ENCODE measurements at regions not wholly inside any gene's neighbourhood (a gene's known extent, or its start where the extent isn't known, plus 50 kb on each side); places are given as distances from the start of the nearest gene placed in this dataset.
A peak's percentile ranks its signal among the peaks of the same experiment; 100 is the strongest.

GRCh38 chr4:1518997-1519700 lies 112.9 kb upstream of the NKX1-1 start:
- no peaks in the 10 kb centered on the region for H3K4me1 ChIP-seq (ENCODE audit: control insufficient read depth, insufficient read depth, low read length)
- no peak overlapping the region for H3K9ac ChIP-seq (ENCODE audit: low read depth, low read length)
- H3K27me3 ChIP-seq (ENCODE audit: control insufficient read depth, insufficient read depth, low read length): peaks cover 23% of the 10 kb centered on the region
- no peaks in the 10 kb centered on the region for H3K9me3 ChIP-seq (ENCODE audit: control insufficient read depth, insufficient read depth, low read length)
- H3K27ac ChIP-seq (ENCODE audit: low read depth, low read length): no peak overlapping the region
- H3K4me3 ChIP-seq (ENCODE audit: low read depth, low read length): no peak overlapping the region
- H3K36me3 ChIP-seq (ENCODE audit: control insufficient read depth, insufficient read depth, low read length): no peaks in the 10 kb centered on the region

GRCh38 chr4:1517592-1518411 lies 111.6 kb upstream of the NKX1-1 start:
- Histone ChIP-seq H3K9me3 (ENCODE audit: control insufficient read depth, insufficient read depth, low read length) (no peaks in the 10 kb centered on the region), H3K27ac (ENCODE audit: low read depth, low read length) (no peak overlapping the region), H3K27me3 (ENCODE audit: control insufficient read depth, insufficient read depth, low read length) (peaks cover 25% of the 10 kb centered on the region), H3K9ac (ENCODE audit: low read depth, low read length) (no peak overlapping the region), H3K4me1 (ENCODE audit: control insufficient read depth, insufficient read depth, low read length) (no peaks in the 10 kb centered on the region), H3K4me3 (ENCODE audit: low read depth, low read length) (no peak overlapping the region), H3K36me3 (ENCODE audit: control insufficient read depth, insufficient read depth, low read length) (no peaks in the 10 kb centered on the region)

GRCh38 chr4:1516881-1517480 lies 110.7 kb upstream of the NKX1-1 start:
- Histone ChIP-seq H3K36me3 (ENCODE audit: control insufficient read depth, insufficient read depth, low read length) (no peaks in the 10 kb centered on the region), H3K27ac (ENCODE audit: low read depth, low read length) (no peak overlapping the region), H3K27me3 (ENCODE audit: control insufficient read depth, insufficient read depth, low read length) (peaks cover 17% of the 10 kb centered on the region), H3K4me3 (ENCODE audit: low read depth, low read length) (no peak overlapping the region), H3K4me1 (ENCODE audit: control insufficient read depth, insufficient read depth, low read length) (no peaks in the 10 kb centered on the region), H3K9ac (ENCODE audit: low read depth, low read length) (no peak overlapping the region), H3K9me3 (ENCODE audit: control insufficient read depth, insufficient read depth, low read length) (no peaks in the 10 kb centered on the region)

GRCh38 chr4:1516261-1516660 lies 110.0 kb upstream of the NKX1-1 start:
- H3K4me3 ChIP-seq (ENCODE audit: low read depth, low read length): no peak overlapping the region
- H3K27ac ChIP-seq (ENCODE audit: low read depth, low read length): no peak overlapping the region
- no peaks in the 10 kb centered on the region for H3K4me1 ChIP-seq (ENCODE audit: control insufficient read depth, insufficient read depth, low read length)
- no peak overlapping the region for H3K9ac ChIP-seq (ENCODE audit: low read depth, low read length)
- H3K36me3 ChIP-seq (ENCODE audit: control insufficient read depth, insufficient read depth, low read length): no peaks in the 10 kb centered on the region
- no peaks in the 10 kb centered on the region for H3K9me3 ChIP-seq (ENCODE audit: control insufficient read depth, insufficient read depth, low read length)
- peaks cover 10% of the 10 kb centered on the region for H3K27me3 ChIP-seq (ENCODE audit: control insufficient read depth, insufficient read depth, low read length)

DNA sequence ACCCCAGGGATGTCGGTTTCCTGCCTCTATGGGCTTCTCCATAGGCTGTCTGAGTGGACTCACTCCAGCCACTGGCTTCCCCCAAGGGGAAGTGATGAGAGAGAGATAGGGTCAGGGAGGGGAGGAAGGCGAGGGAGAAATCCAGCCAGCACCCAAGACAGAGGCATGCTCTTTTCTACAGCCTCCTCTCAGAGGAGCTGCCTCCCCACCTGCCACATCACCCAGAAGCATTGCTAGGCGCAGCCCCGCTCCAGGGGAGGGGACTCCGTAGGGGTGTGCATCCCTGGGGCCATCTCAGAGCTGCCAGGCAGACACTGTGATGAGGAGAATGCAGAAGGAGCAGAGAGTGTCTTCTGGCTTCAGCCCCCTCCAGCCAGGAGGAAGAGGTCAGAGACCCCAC lies 109.5 kb upstream of the NKX1-1 start:
- Histone ChIP-seq H3K4me3 (ENCODE audit: low read depth, low read length) (no peak overlapping the region), H3K9me3 (ENCODE audit: control insufficient read depth, insufficient read depth, low read length) (no peaks in the 10 kb centered on the region), H3K27ac (ENCODE audit: low read depth, low read length) (no peak overlapping the region), H3K4me1 (ENCODE audit: control insufficient read depth, insufficient read depth, low read length) (no peaks in the 10 kb centered on the region), H3K9ac (ENCODE audit: low read depth, low read length) (no peak overlapping the region), H3K36me3 (ENCODE audit: control insufficient read depth, insufficient read depth, low read length) (no peaks in the 10 kb centered on the region), H3K27me3 (ENCODE audit: control insufficient read depth, insufficient read depth, low read length) (peaks cover 8% of the 10 kb centered on the region)

DNA sequence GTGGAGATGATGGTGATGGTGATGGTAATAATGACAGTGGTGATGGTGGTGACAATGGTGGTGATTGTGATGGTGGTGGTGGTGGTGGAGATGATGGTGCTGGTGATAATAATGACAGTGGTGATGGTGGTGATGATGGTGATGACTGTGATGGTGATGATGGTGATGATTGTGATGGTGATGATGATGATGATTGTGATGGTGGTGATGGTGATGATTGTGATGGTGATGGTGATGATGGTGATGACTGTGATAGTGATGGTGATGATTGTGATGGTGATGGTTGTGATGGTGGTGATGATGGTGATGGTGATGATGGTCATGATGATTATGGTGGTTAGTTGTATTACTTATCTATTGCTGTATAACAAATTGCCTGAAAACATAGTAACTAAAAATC lies 108.9 kb upstream of the NKX1-1 start:
- Histone ChIP-seq H3K9ac (ENCODE audit: low read depth, low read length) (no peak overlapping the region), H3K4me3 (ENCODE audit: low read depth, low read length) (no peak overlapping the region), H3K4me1 (ENCODE audit: control insufficient read depth, insufficient read depth, low read length) (no peaks in the 10 kb centered on the region), H3K9me3 (ENCODE audit: control insufficient read depth, insufficient read depth, low read length) (no peaks in the 10 kb centered on the region), H3K27me3 (ENCODE audit: control insufficient read depth, insufficient read depth, low read length) (peaks cover 8% of the 10 kb centered on the region), H3K36me3 (ENCODE audit: control insufficient read depth, insufficient read depth, low read length) (no peaks in the 10 kb centered on the region), H3K27ac (ENCODE audit: low read depth, low read length) (no peak overlapping the region)

DNA sequence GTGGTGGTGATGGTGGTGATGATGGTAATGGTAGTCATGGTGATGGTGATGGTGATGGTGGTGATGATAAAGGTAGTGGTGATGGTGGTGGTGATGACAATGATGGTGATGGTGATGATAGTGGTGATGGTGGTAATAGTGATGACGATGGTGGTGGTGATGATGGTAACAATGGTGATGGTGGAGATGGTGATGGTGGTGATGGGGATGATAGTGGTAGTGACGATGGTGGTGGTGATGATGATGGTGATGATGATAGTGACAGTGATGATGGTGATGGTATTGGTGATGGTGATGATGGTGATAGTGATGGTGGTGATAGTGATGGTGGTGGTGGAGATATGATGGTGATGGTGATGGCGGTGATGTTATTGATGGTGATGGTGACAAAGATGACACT lies 108.4 kb upstream of the NKX1-1 start:
- Histone ChIP-seq H3K36me3 (ENCODE audit: control insufficient read depth, insufficient read depth, low read length) (no peaks in the 10 kb centered on the region), H3K27me3 (ENCODE audit: control insufficient read depth, insufficient read depth, low read length) (peaks cover 8% of the 10 kb centered on the region), H3K4me3 (ENCODE audit: low read depth, low read length) (no peak overlapping the region), H3K9me3 (ENCODE audit: control insufficient read depth, insufficient read depth, low read length) (no peaks in the 10 kb centered on the region), H3K9ac (ENCODE audit: low read depth, low read length) (no peak overlapping the region), H3K27ac (ENCODE audit: low read depth, low read length) (no peak overlapping the region), H3K4me1 (ENCODE audit: control insufficient read depth, insufficient read depth, low read length) (no peaks in the 10 kb centered on the region)

DNA sequence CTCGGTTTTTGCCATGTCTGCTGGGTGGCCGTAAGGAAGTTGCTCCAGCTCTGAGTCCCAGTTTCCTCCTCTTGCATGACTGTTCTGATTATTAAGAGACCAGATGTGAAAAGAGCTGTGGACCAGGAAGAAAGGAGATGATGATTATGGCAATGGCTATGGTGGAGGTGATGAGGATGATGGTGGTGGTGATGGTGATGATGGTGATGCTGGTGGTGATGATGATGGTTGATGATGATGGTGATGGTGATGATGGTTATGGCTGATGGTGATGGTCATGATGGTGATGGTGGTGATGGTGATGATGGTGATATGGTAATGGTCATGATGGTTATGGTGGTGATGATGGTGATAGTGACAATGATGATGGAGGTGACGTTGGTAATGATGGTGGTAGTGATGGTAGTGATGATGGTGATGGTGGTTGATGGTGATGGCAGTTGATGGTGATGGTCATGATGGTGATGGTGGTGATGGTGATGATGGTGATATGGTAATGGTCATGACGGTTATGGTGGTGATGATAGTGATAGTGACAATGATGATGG lies 107.8 kb upstream of the NKX1-1 start:
- H3K36me3 ChIP-seq (ENCODE audit: control insufficient read depth, insufficient read depth, low read length): no peaks in the 10 kb centered on the region
- H3K4me3 ChIP-seq (ENCODE audit: low read depth, low read length): no peak overlapping the region
- no peak overlapping the region for H3K9ac ChIP-seq (ENCODE audit: low read depth, low read length)
- H3K27ac ChIP-seq (ENCODE audit: low read depth, low read length): no peak overlapping the region
- H3K4me1 ChIP-seq (ENCODE audit: control insufficient read depth, insufficient read depth, low read length): no peaks in the 10 kb centered on the region
- peaks cover 8% of the 10 kb centered on the region for H3K27me3 ChIP-seq (ENCODE audit: control insufficient read depth, insufficient read depth, low read length)
- no peaks in the 10 kb centered on the region for H3K9me3 ChIP-seq (ENCODE audit: control insufficient read depth, insufficient read depth, low read length)

- Histone ChIP-seq H3K27ac (ENCODE audit: low read depth, low read length) (no peak overlapping the region), H3K27me3 (ENCODE audit: control insufficient read depth, insufficient read depth, low read length) (peaks cover 8% of the 10 kb centered on the region), H3K4me3 (ENCODE audit: low read depth, low read length) (peak overlapping the region; percentile 46; the same call in 1 of the 2 replicates), H3K9ac (ENCODE audit: low read depth, low read length) (no peak overlapping the region), H3K36me3 (ENCODE audit: control insufficient read depth, insufficient read depth, low read length) (no peaks in the 10 kb centered on the region), H3K9me3 (ENCODE audit: control insufficient read depth, insufficient read depth, low read length) (no peaks in the 10 kb centered on the region), H3K4me1 (ENCODE audit: control insufficient read depth, insufficient read depth, low read length) (no peaks in the 10 kb centered on the region)
Measured at GRCh38 chr4:1512738-1513660, 106.8 kb upstream of the NKX1-1 start.

GRCh38 chr4:1512051-1512737 lies 106.0 kb upstream of the NKX1-1 start:
- H3K9ac ChIP-seq (ENCODE audit: low read depth, low read length): no peak overlapping the region
- no peak overlapping the region for H3K27ac ChIP-seq (ENCODE audit: low read depth, low read length)
- no peaks in the 10 kb centered on the region for H3K4me1 ChIP-seq (ENCODE audit: control insufficient read depth, insufficient read depth, low read length)
- peaks cover 8% of the 10 kb centered on the region for H3K27me3 ChIP-seq (ENCODE audit: control insufficient read depth, insufficient read depth, low read length)
- H3K36me3 ChIP-seq (ENCODE audit: control insufficient read depth, insufficient read depth, low read length): no peaks in the 10 kb centered on the region
- H3K9me3 ChIP-seq (ENCODE audit: control insufficient read depth, insufficient read depth, low read length): no peaks in the 10 kb centered on the region
- H3K4me3 ChIP-seq (ENCODE audit: low read depth, low read length): no peak overlapping the region
